ENCODE measurements at regions not wholly inside any gene's neighbourhood (a gene's known extent, or its start where the extent isn't known, plus 50 kb on each side); places are given as distances from the start of the nearest gene placed in this dataset.

GRCh38 chr10:57786850-57787750, 480.6 kb downstream of the IPMK start:
- Histone ChIP-seq H3K27me3 (replicated peaks in 2 of 5; ENCODE audit: control insufficient read depth in 4 of 5, insufficient read depth in 5 of 5, low read length in 4 of 5) (no peaks in the 10 kb centered on the region), H3K27ac (ENCODE audit: insufficient read depth in 1 of 2, low read depth in 1 of 2, low read length in 2 of 2, poor library complexity in 1 of 2, severe bottlenecking in 2 of 2) (no peak overlapping the region), H3K36me3 (ENCODE audit: control insufficient read depth in 4 of 4, insufficient read depth in 4 of 4, low read length in 3 of 4) (no peaks in the 10 kb centered on the region), H3K9me3 (ENCODE audit: control extremely low read depth in 1 of 5, control insufficient read depth in 4 of 5, insufficient read depth in 2 of 5, low read depth in 1 of 5, low read length in 4 of 5) (peaks cover 0 to 2% (median 0%) of the 10 kb centered on the region in 5 experiments), H3K4me3 (ENCODE audit: control insufficient read depth in 1 of 7, extremely low read depth in 1 of 7, insufficient read depth in 4 of 7, low read depth in 2 of 7, low read length in 6 of 7) (no peak overlapping the region), H3K4me1 (ENCODE audit: control extremely low read depth in 1 of 4, control insufficient read depth in 4 of 4, insufficient read depth in 4 of 4, low read length in 3 of 4) (no peaks in the 10 kb centered on the region)
- ChIA-PET CTCF (no interaction called here), POLR2A (no interaction called here)
- WGBS (ENCODE audit: insufficient coverage): 21% methylated on average over 3 of the region's 6 CpGs
- no peak for DNase-seq

GRCh38 chr10:57786331-57786730, 481.4 kb downstream of the IPMK start:
- no peak overlapping the region for H3K4me3 ChIP-seq (ENCODE audit: control insufficient read depth in 1 of 7, extremely low read depth in 1 of 7, insufficient read depth in 4 of 7, low read depth in 2 of 7, low read length in 6 of 7)
- H3K27ac ChIP-seq (ENCODE audit: insufficient read depth in 1 of 2, low read depth in 1 of 2, low read length in 2 of 2, poor library complexity in 1 of 2, severe bottlenecking in 2 of 2): no peak overlapping the region
- DNase-seq: no peak
- 0% methylated on average over 1 of the region's 1 CpG for WGBS (ENCODE audit: insufficient coverage)
- no peaks in the 10 kb centered on the region for H3K36me3 ChIP-seq (ENCODE audit: control insufficient read depth in 4 of 4, insufficient read depth in 4 of 4, low read length in 3 of 4)
- POLR2A ChIA-PET: no interaction called here
- peaks cover 0 to 2% (median 0%) of the 10 kb centered on the region in 5 experiments for H3K9me3 ChIP-seq (ENCODE audit: control extremely low read depth in 1 of 5, control insufficient read depth in 4 of 5, insufficient read depth in 2 of 5, low read depth in 1 of 5, low read length in 4 of 5)
- H3K27me3 ChIP-seq (replicated peaks in 2 of 5; ENCODE audit: control insufficient read depth in 4 of 5, insufficient read depth in 5 of 5, low read length in 4 of 5): no peaks in the 10 kb centered on the region
- CTCF ChIA-PET: no interaction called here
- no peaks in the 10 kb centered on the region for H3K4me1 ChIP-seq (ENCODE audit: control extremely low read depth in 1 of 4, control insufficient read depth in 4 of 4, insufficient read depth in 4 of 4, low read length in 3 of 4)

DNA sequence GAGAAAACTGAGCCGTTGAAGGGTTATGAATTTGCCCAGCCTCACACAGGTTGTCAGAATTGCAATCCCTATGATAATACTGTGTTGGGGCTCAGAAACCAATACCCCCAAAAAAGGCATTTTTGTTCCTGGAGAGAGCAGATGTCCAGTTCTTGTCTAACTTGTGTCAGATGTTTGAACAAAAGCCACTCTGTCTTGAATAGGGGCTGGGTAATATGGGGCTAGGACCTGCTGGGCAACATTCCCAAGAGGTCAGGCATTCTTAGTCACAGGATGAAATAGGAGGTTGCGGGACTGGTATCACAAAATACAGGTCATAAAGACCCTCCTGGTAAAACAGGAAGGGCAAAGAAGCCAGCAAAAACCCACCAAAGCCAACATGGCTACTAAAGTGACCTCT, 482.1 kb downstream of the IPMK start:
- WGBS (ENCODE audit: insufficient coverage): 100% methylated on average over 1 of the region's 2 CpGs
- CTCF ChIA-PET: no interaction called here
- no peak overlapping the region for H3K27ac ChIP-seq (ENCODE audit: insufficient read depth in 1 of 2, low read depth in 1 of 2, low read length in 2 of 2, poor library complexity in 1 of 2, severe bottlenecking in 2 of 2)

DNA sequence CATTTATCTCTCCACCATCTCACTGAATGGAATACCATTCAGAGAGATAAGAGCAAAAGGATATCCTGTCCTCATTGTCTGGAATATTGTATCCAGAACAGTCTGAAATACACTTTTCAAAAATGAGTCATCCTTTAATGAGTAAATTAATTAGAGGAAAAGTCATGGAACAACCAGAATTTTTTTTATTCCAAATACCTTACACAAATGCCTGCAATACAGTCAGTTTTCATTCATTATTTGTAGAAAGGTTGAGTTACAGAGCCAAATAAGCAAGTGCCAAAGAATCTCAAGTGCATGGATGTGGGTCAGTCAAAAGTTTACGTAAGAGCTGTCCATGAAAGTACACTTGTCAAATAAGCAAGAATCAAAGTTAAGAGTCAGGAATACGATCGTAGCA, 482.6 kb downstream of the IPMK start:
- WGBS (ENCODE audit: insufficient coverage): 94% methylated on average over 3 of the region's 3 CpGs
- ChIA-PET CTCF (no interaction called here), POLR2A (no interaction called here)
- Histone ChIP-seq H3K27ac (ENCODE audit: insufficient read depth in 1 of 2, low read depth in 1 of 2, low read length in 2 of 2, poor library complexity in 1 of 2, severe bottlenecking in 2 of 2) (no peak overlapping the region), H3K36me3 (ENCODE audit: control insufficient read depth in 4 of 4, insufficient read depth in 4 of 4, low read length in 3 of 4) (no peaks in the 10 kb centered on the region), H3K4me3 (ENCODE audit: control insufficient read depth in 1 of 7, extremely low read depth in 1 of 7, insufficient read depth in 4 of 7, low read depth in 2 of 7, low read length in 6 of 7) (no peak overlapping the region), H3K27me3 (replicated peaks in 2 of 5; ENCODE audit: control insufficient read depth in 4 of 5, insufficient read depth in 5 of 5, low read length in 4 of 5) (no peaks in the 10 kb centered on the region), H3K9me3 (ENCODE audit: control extremely low read depth in 1 of 5, control insufficient read depth in 4 of 5, insufficient read depth in 2 of 5, low read depth in 1 of 5, low read length in 4 of 5) (peaks cover 0 to 2% (median 0%) of the 10 kb centered on the region in 5 experiments), H3K4me1 (ENCODE audit: control extremely low read depth in 1 of 4, control insufficient read depth in 4 of 4, insufficient read depth in 4 of 4, low read length in 3 of 4) (no peaks in the 10 kb centered on the region)
- DNase-seq: no peak

More for the DNA sequence above, 482.1 kb downstream of the IPMK start:
- POLR2A ChIA-PET: no interaction called here
- H3K9me3 ChIP-seq (ENCODE audit: control extremely low read depth in 1 of 5, control insufficient read depth in 4 of 5, insufficient read depth in 2 of 5, low read depth in 1 of 5, low read length in 4 of 5): peaks cover 0 to 2% (median 0%) of the 10 kb centered on the region in 5 experiments
- no peak for DNase-seq
- H3K36me3 ChIP-seq (ENCODE audit: control insufficient read depth in 4 of 4, insufficient read depth in 4 of 4, low read length in 3 of 4): no peaks in the 10 kb centered on the region
- no peaks in the 10 kb centered on the region for H3K4me1 ChIP-seq (ENCODE audit: control extremely low read depth in 1 of 4, control insufficient read depth in 4 of 4, insufficient read depth in 4 of 4, low read length in 3 of 4)
- H3K4me3 ChIP-seq (ENCODE audit: control insufficient read depth in 1 of 7, extremely low read depth in 1 of 7, insufficient read depth in 4 of 7, low read depth in 2 of 7, low read length in 6 of 7): no peak overlapping the region
- H3K27me3 ChIP-seq (replicated peaks in 2 of 5; ENCODE audit: control insufficient read depth in 4 of 5, insufficient read depth in 5 of 5, low read length in 4 of 5): no peaks in the 10 kb centered on the region

DNA sequence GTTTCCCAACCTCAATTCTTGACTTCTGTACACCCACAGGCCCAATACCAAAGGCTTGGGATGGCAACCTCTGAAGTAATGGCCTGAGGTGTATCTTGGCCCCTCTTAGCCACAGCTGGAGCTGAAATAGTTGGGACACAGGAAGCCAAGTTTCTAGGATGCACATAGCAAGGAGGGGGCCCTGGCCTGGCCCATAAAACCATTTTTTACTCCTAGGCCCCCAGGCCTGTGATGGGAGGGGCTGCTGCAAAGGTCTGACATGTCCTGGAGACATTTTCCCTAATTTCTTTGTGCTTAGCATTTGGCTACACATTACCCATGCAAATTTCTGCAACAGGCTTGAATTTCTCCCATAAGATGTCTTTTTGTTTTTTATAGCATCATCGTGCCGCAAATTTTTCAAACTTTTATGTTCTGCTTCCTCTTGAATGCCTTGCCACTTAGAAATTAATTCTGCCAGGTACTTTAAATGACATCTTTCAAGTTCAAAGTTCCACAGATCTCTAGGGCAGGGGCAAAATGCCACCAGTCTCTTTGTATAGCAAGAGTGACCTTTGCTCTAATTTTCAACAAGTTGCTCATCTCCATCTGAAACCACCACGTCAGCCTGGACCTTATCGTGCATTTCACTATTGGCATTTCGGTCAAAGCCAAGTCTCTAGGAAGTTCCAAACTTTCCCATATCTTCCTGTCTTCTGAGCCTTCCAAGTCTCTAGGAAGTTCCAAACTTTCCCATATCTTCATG, 490.8 kb downstream of the IPMK start:
- H3K27me3 ChIP-seq (replicated peaks in 2 of 5; ENCODE audit: control insufficient read depth in 4 of 5, insufficient read depth in 5 of 5, low read length in 4 of 5): no peaks in the 10 kb centered on the region
- WGBS (ENCODE audit: insufficient coverage): 74% methylated on average over 5 of the region's 5 CpGs
- no peak overlapping the region for H3K4me3 ChIP-seq (ENCODE audit: control insufficient read depth in 1 of 7, extremely low read depth in 1 of 7, insufficient read depth in 4 of 7, low read depth in 2 of 7, low read length in 6 of 7)
- H3K27ac ChIP-seq (ENCODE audit: insufficient read depth in 1 of 2, low read depth in 1 of 2, low read length in 2 of 2, poor library complexity in 1 of 2, severe bottlenecking in 2 of 2): no peak overlapping the region
- no peaks in the 10 kb centered on the region for H3K4me1 ChIP-seq (ENCODE audit: control extremely low read depth in 1 of 4, control insufficient read depth in 4 of 4, insufficient read depth in 4 of 4, low read length in 3 of 4)
- peaks cover 0 to 2% (median 0%) of the 10 kb centered on the region in 5 experiments for H3K9me3 ChIP-seq (ENCODE audit: control extremely low read depth in 1 of 5, control insufficient read depth in 4 of 5, insufficient read depth in 2 of 5, low read depth in 1 of 5, low read length in 4 of 5)
- DNase-seq: no peak
- CTCF ChIA-PET: no interaction called here
- H3K36me3 ChIP-seq (ENCODE audit: control insufficient read depth in 4 of 4, insufficient read depth in 4 of 4, low read length in 3 of 4): no peaks in the 10 kb centered on the region
- POLR2A ChIA-PET: no interaction called here

- H3K9me3 ChIP-seq (ENCODE audit: control extremely low read depth in 1 of 5, control insufficient read depth in 4 of 5, insufficient read depth in 2 of 5, low read depth in 1 of 5, low read length in 4 of 5): peaks cover 0 to 2% (median 0%) of the 10 kb centered on the region in 5 experiments
- ChIA-PET POLR2A (no interaction called here), CTCF (no interaction called here)
- H3K36me3 ChIP-seq (ENCODE audit: control insufficient read depth in 4 of 4, insufficient read depth in 4 of 4, low read length in 3 of 4): no peaks in the 10 kb centered on the region
- H3K4me1 ChIP-seq (ENCODE audit: control extremely low read depth in 1 of 4, control insufficient read depth in 4 of 4, insufficient read depth in 4 of 4, low read length in 3 of 4): no peaks in the 10 kb centered on the region
- no peak overlapping the region for H3K27ac ChIP-seq (ENCODE audit: insufficient read depth in 1 of 2, low read depth in 1 of 2, low read length in 2 of 2, poor library complexity in 1 of 2, severe bottlenecking in 2 of 2)
- no peak overlapping the region for H3K4me3 ChIP-seq (ENCODE audit: control insufficient read depth in 1 of 7, extremely low read depth in 1 of 7, insufficient read depth in 4 of 7, low read depth in 2 of 7, low read length in 6 of 7)
- 100% methylated on average over 1 of the region's 2 CpGs for WGBS (ENCODE audit: insufficient coverage)
- no peaks in the 10 kb centered on the region for H3K27me3 ChIP-seq (replicated peaks in 2 of 5; ENCODE audit: control insufficient read depth in 4 of 5, insufficient read depth in 5 of 5, low read length in 4 of 5)
- no peak for DNase-seq
Measured at GRCh38 chr10:57775250-57775649, 492.4 kb downstream of the IPMK start.

DNA sequence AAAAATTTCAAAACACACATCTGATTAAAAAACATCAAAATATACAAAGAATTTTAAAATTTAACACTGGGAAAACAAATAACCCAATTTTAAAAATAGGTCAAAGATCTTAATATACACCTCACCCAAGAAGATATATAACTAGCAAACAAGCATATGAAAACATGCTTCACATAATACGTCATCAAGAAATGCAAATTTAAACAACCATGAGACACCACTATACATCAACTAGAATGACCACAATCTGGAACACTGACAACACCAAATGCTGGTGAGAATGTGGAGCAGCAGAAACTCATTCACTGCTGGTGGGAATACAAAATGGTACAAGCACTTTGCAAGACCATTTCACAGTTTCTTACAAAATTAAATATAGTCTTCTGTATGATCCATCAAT, 498.4 kb downstream of the IPMK start:
- Histone ChIP-seq H3K27ac (ENCODE audit: insufficient read depth in 1 of 2, low read depth in 1 of 2, low read length in 2 of 2, poor library complexity in 1 of 2, severe bottlenecking in 2 of 2) (no peak overlapping the region), H3K9me3 (ENCODE audit: control extremely low read depth in 1 of 5, control insufficient read depth in 4 of 5, insufficient read depth in 2 of 5, low read depth in 1 of 5, low read length in 4 of 5) (peaks cover 0 to 3% (median 0%) of the 10 kb centered on the region in 5 experiments), H3K36me3 (ENCODE audit: control insufficient read depth in 4 of 4, insufficient read depth in 4 of 4, low read length in 3 of 4) (no peaks in the 10 kb centered on the region), H3K4me1 (ENCODE audit: control extremely low read depth in 1 of 4, control insufficient read depth in 4 of 4, insufficient read depth in 4 of 4, low read length in 3 of 4) (no peaks in the 10 kb centered on the region), H3K27me3 (replicated peaks in 2 of 5; ENCODE audit: control insufficient read depth in 4 of 5, insufficient read depth in 5 of 5, low read length in 4 of 5) (no peaks in the 10 kb centered on the region), H3K4me3 (ENCODE audit: control insufficient read depth in 1 of 7, extremely low read depth in 1 of 7, insufficient read depth in 4 of 7, low read depth in 2 of 7, low read length in 6 of 7) (no peak overlapping the region)
- POLR2A ChIA-PET: no interaction called here
- DNase-seq: no peak
- 100% methylated on average over 1 of the region's 1 CpG for WGBS (ENCODE audit: insufficient coverage)
- CTCF ChIA-PET: no interaction called here
